Neural cell (in vitro differentiated cells): ENCODE measurements at regions not wholly inside any gene's neighbourhood (a gene's known extent, or its start where the extent isn't known, plus 50 kb on each side); places are given as distances from the start of the nearest gene placed in this dataset.

Experiments
- CTCF ChIP-seq: fragments of 450-650 bp; IDR thresholded peaks from 2 replicates; pipeline ENCODE4 v1.5.1; 2014; ENCODE audit warnings: antibody characterized with exemption, mild to moderate bottlenecking, moderate library complexity; ENCODE audit not compliant: poor library complexity, severe bottlenecking
- EP300 ChIP-seq: fragments of 450-650 bp; conservative IDR thresholded peaks from 2 replicates; pipeline ENCODE4 v1.6.1; 2014; ENCODE audit warnings: antibody characterized with exemption, mild to moderate bottlenecking, moderate library complexity; ENCODE audit not compliant: poor library complexity, severe bottlenecking
- REST ChIP-seq: IDR thresholded peaks from 2 replicates; pipeline ENCODE4 v1.6.1; 2012; ENCODE audit warnings: borderline replicate concordance

GRCh38 chr4:24026596-24026995 lies 136.7 kb upstream of the PPARGC1A start:
- TF ChIP-seq REST (no peak), EP300 (no peak), CTCF (no peak)
